ENCODE measurements at regions not wholly inside any gene's neighbourhood (a gene's known extent, or its start where the extent isn't known, plus 50 kb on each side); places are given as distances from the start of the nearest gene placed in this dataset.
"Not testable (repeated sequence)": the region's sequence is repeated elsewhere in the genome, so short reads cannot be mapped to it uniquely, and the experiment has no call there.

GRCh38 chr18:64752707-64753106 lies 603.8 kb upstream of the LINC00305 start:
- Mint-ChIP-seq H3K27ac (no peak overlapping the region), H3K4me3 (no peak overlapping the region), H3K27me3 (no peaks in the 10 kb centered on the region), H3K9me3 (peaks cover 3 to 17% of the 10 kb centered on the region in 2 donors), H3K4me1 (ENCODE audit: low read depth in 2 of 2) (no peaks in the 10 kb centered on the region), H3K36me3 (ENCODE audit: insufficient read depth) (no peaks in the 10 kb centered on the region)
- DNase-seq, result no peak
- no peak for ATAC-seq (replicated peaks)

- H3K9me3 Mint-ChIP-seq, result peaks cover 3 to 17% of the 10 kb centered on the region in 2 donors
- H3K36me3 Mint-ChIP-seq (ENCODE audit: insufficient read depth), result no peaks in the 10 kb centered on the region
- no peak overlapping the region for H3K4me3 Mint-ChIP-seq
- no peaks in the 10 kb centered on the region for H3K4me1 Mint-ChIP-seq (ENCODE audit: low read depth in 2 of 2)
- no peak overlapping the region for H3K27ac Mint-ChIP-seq
- no peak for DNase-seq
- ATAC-seq (replicated peaks), result no peak
- H3K27me3 Mint-ChIP-seq, result no peaks in the 10 kb centered on the region
Measured at GRCh38 chr18:64749884-64750283, 601.0 kb upstream of the LINC00305 start.

GRCh38 chr18:64747803-64748202 lies 598.9 kb upstream of the LINC00305 start:
- H3K36me3 Mint-ChIP-seq (ENCODE audit: insufficient read depth), result no peaks in the 10 kb centered on the region
- DNase-seq, result no peak
- H3K4me1 Mint-ChIP-seq (ENCODE audit: low read depth in 2 of 2), result no peaks in the 10 kb centered on the region
- H3K27ac Mint-ChIP-seq, result no peak overlapping the region
- H3K4me3 Mint-ChIP-seq, result no peak overlapping the region
- peaks cover 4 to 17% of the 10 kb centered on the region in 2 donors for H3K9me3 Mint-ChIP-seq
- H3K27me3 Mint-ChIP-seq, result no peaks in the 10 kb centered on the region
- no peak for ATAC-seq (replicated peaks)

GRCh38 chr18:64742898-64743297 lies 594.0 kb upstream of the LINC00305 start:
- DNase-seq, result no peak
- peaks cover 3 to 9% of the 10 kb centered on the region in 2 donors for H3K9me3 Mint-ChIP-seq
- H3K4me3 Mint-ChIP-seq, result no peak overlapping the region
- no peaks in the 10 kb centered on the region for H3K27me3 Mint-ChIP-seq
- H3K27ac Mint-ChIP-seq, result no peak overlapping the region
- H3K4me1 Mint-ChIP-seq (ENCODE audit: low read depth in 2 of 2), result no peaks in the 10 kb centered on the region
- ATAC-seq (replicated peaks), result no peak
- H3K36me3 Mint-ChIP-seq (ENCODE audit: insufficient read depth), result no peaks in the 10 kb centered on the region

GRCh38 chr18:64734063-64734462 lies 585.2 kb upstream of the LINC00305 start:
- ATAC-seq (replicated peaks) (no peak), DNase-seq (no peak)
- Mint-ChIP-seq H3K4me1 (ENCODE audit: low read depth in 2 of 2) (no peaks in the 10 kb centered on the region), H3K36me3 (ENCODE audit: insufficient read depth) (no peaks in the 10 kb centered on the region), H3K4me3 (no peak overlapping the region), H3K27me3 (no peaks in the 10 kb centered on the region), H3K27ac (no peak overlapping the region), H3K9me3 (peaks cover 0 to 5% of the 10 kb centered on the region in 2 donors)

GRCh38 chr18:64725657-64726056 lies 576.8 kb upstream of the LINC00305 start:
- peaks cover 4 to 13% of the 10 kb centered on the region in 2 donors for H3K9me3 Mint-ChIP-seq
- not testable (repeated sequence) for ATAC-seq (replicated peaks); H3K27ac Mint-ChIP-seq; H3K36me3 Mint-ChIP-seq (ENCODE audit: insufficient read depth); H3K27me3 Mint-ChIP-seq; H3K4me1 Mint-ChIP-seq (ENCODE audit: low read depth in 2 of 2); DNase-seq; H3K4me3 Mint-ChIP-seq

GRCh38 chr18:64720781-64721464 lies 572.0 kb upstream of the LINC00305 start:
- no peak overlapping the region for H3K4me3 Mint-ChIP-seq
- no peaks in the 10 kb centered on the region for H3K27me3 Mint-ChIP-seq
- H3K9me3 Mint-ChIP-seq, result peaks cover 0 to 2% of the 10 kb centered on the region in 2 donors
- H3K27ac Mint-ChIP-seq, result no peak overlapping the region
- H3K4me1 Mint-ChIP-seq (ENCODE audit: low read depth in 2 of 2), result no peaks in the 10 kb centered on the region
- DNase-seq (no peak), ATAC-seq (replicated peaks) (no peak)
- H3K36me3 Mint-ChIP-seq (ENCODE audit: insufficient read depth), result no peaks in the 10 kb centered on the region

GRCh38 chr18:64718808-64719207 lies 569.9 kb upstream of the LINC00305 start:
- ATAC-seq (replicated peaks) (no peak), DNase-seq (no peak)
- peaks cover 0 to 2% of the 10 kb centered on the region in 2 donors for H3K9me3 Mint-ChIP-seq
- no peak overlapping the region for H3K27ac Mint-ChIP-seq
- no peaks in the 10 kb centered on the region for H3K36me3 Mint-ChIP-seq (ENCODE audit: insufficient read depth)
- H3K4me1 Mint-ChIP-seq (ENCODE audit: low read depth in 2 of 2), result no peaks in the 10 kb centered on the region
- H3K4me3 Mint-ChIP-seq, result no peak overlapping the region
- H3K27me3 Mint-ChIP-seq, result no peaks in the 10 kb centered on the region

- no peak for DNase-seq
- ATAC-seq (replicated peaks), result no peak
- no peaks in the 10 kb centered on the region for H3K4me1 Mint-ChIP-seq (ENCODE audit: low read depth in 2 of 2)
- no peak overlapping the region for H3K4me3 Mint-ChIP-seq
- no peak overlapping the region for H3K27ac Mint-ChIP-seq
- no peaks in the 10 kb centered on the region for H3K27me3 Mint-ChIP-seq
- no peaks in the 10 kb centered on the region for H3K36me3 Mint-ChIP-seq (ENCODE audit: insufficient read depth)
- H3K9me3 Mint-ChIP-seq, result peaks cover 4 to 8% of the 10 kb centered on the region in 2 donors
Measured at GRCh38 chr18:64717026-64717425, 568.1 kb upstream of the LINC00305 start.

- H3K4me3 Mint-ChIP-seq, result no peak overlapping the region
Measured at GRCh38 chr18:64714086-64714485, 565.2 kb upstream of the LINC00305 start.

GRCh38 chr18:64713284-64713683 lies 564.4 kb upstream of the LINC00305 start:
- Mint-ChIP-seq H3K27ac (no peak overlapping the region), H3K9me3 (peaks cover 2 to 8% of the 10 kb centered on the region in 2 donors), H3K4me3 (no peak overlapping the region), H3K36me3 (ENCODE audit: insufficient read depth) (no peaks in the 10 kb centered on the region), H3K27me3 (no peaks in the 10 kb centered on the region), H3K4me1 (ENCODE audit: low read depth in 2 of 2) (no peaks in the 10 kb centered on the region)
- no peak for DNase-seq
- no peak for ATAC-seq (replicated peaks)

More at GRCh38 chr18:64714086-64714485, 565.2 kb upstream of the LINC00305 start:
- peaks cover 2 to 8% of the 10 kb centered on the region in 2 donors for H3K9me3 Mint-ChIP-seq
- no peaks in the 10 kb centered on the region for H3K36me3 Mint-ChIP-seq (ENCODE audit: insufficient read depth)
- no peaks in the 10 kb centered on the region for H3K4me1 Mint-ChIP-seq (ENCODE audit: low read depth in 2 of 2)
- ATAC-seq (replicated peaks) (no peak), DNase-seq (no peak)
- H3K27me3 Mint-ChIP-seq, result no peaks in the 10 kb centered on the region
- no peak overlapping the region for H3K27ac Mint-ChIP-seq

- H3K36me3 Mint-ChIP-seq (ENCODE audit: insufficient read depth), result no peaks in the 10 kb centered on the region
- ATAC-seq (replicated peaks) (no peak), DNase-seq (no peak)
- H3K4me1 Mint-ChIP-seq (ENCODE audit: low read depth in 2 of 2), result no peaks in the 10 kb centered on the region
- no peaks in the 10 kb centered on the region for H3K27me3 Mint-ChIP-seq
- H3K9me3 Mint-ChIP-seq, result peaks cover 2 to 8% of the 10 kb centered on the region in 2 donors
- H3K27ac Mint-ChIP-seq, result no peak overlapping the region
- no peak overlapping the region for H3K4me3 Mint-ChIP-seq
Measured at GRCh38 chr18:64712035-64712434, 563.1 kb upstream of the LINC00305 start.

- H3K27ac Mint-ChIP-seq, result no peak overlapping the region
- H3K27me3 Mint-ChIP-seq, result no peaks in the 10 kb centered on the region
- H3K4me3 Mint-ChIP-seq, result no peak overlapping the region
- no peaks in the 10 kb centered on the region for H3K36me3 Mint-ChIP-seq (ENCODE audit: insufficient read depth)
- peaks cover 2 to 8% of the 10 kb centered on the region in 2 donors for H3K9me3 Mint-ChIP-seq
- DNase-seq (no peak), ATAC-seq (replicated peaks) (no peak)
- H3K4me1 Mint-ChIP-seq (ENCODE audit: low read depth in 2 of 2), result no peaks in the 10 kb centered on the region
Measured at GRCh38 chr18:64710105-64710861, 561.4 kb upstream of the LINC00305 start.

GRCh38 chr18:64707052-64707451 lies 558.2 kb upstream of the LINC00305 start:
- no peak for ATAC-seq (replicated peaks)
- no peaks in the 10 kb centered on the region for H3K36me3 Mint-ChIP-seq (ENCODE audit: insufficient read depth)

More at GRCh38 chr18:64707052-64707451, 558.2 kb upstream of the LINC00305 start:
- Mint-ChIP-seq H3K9me3 (no peaks in the 10 kb centered on the region), H3K27ac (no peak overlapping the region), H3K4me1 (ENCODE audit: low read depth in 2 of 2) (no peaks in the 10 kb centered on the region), H3K27me3 (no peaks in the 10 kb centered on the region), H3K4me3 (no peak overlapping the region)
- DNase-seq, result no peak

Measured in effector memory CD8-positive, alpha-beta T cell (primary cell).